Gastrocnemius medialis (tissue), 4 donors: ENCODE measurements at regions not wholly inside any gene's neighbourhood (a gene's known extent, or its start where the extent isn't known, plus 50 kb on each side); places are given as distances from the start of the nearest gene placed in this dataset.

Source experiments
- ATAC-seq, 2 donors: fragments of 150-250 bp; one replicate each; pipeline ENCODE4 v1.9.1; 2016
- DNase-seq, 2 donors: peaks; one replicate each; pipeline ENCODE4 v3.0.0-alpha.2; 2019
- H3K27ac ChIP-seq, 4 donors: fragments of 200-600 bp; sonication (generic); 1 replicate in 1 of 4; 2 replicates in 3 of 4; pipeline ENCODE4 v1.5.1; 2016 to 2018; ENCODE audit warnings: mild to moderate bottlenecking in 2 of 4, moderate library complexity in 1 of 4
- H3K27me3 ChIP-seq, 3 donors: fragments of 200-600 bp; sonication (generic) in 2 of 3; 1 replicate in 1 of 3; 2 replicates in 2 of 3; pipeline versions ENCODE4 v1.5.1 to v1.6.0; 2016 to 2019; ENCODE audit warnings: mild to moderate bottlenecking in 1 of 3, moderate library complexity in 1 of 3
- H3K36me3 ChIP-seq, 2 donors: fragments of 200-600 bp; sonication (generic) in 1 of 2; one replicate each; pipeline ENCODE4 v1.5.1; 2017 to 2018
- H3K4me1 ChIP-seq, 2 donors: fragments of 200-600 bp; sonication (generic) in 1 of 2; one replicate each; pipeline ENCODE4 v1.5.1; 2016 to 2017; ENCODE audit warnings: mild to moderate bottlenecking in 2 of 2
- H3K4me3 ChIP-seq, 4 donors: fragments of 200-600 bp; sonication (generic) in 3 of 4; 1 replicate in 1 of 4; 2 replicates in 3 of 4; pipeline ENCODE4 v1.5.1; 2016 to 2019; ENCODE audit warnings: mild to moderate bottlenecking in 2 of 4
- H3K9me3 ChIP-seq, 3 donors: fragments of 200-600 bp; sonication (generic) in 2 of 3; 1 replicate in 1 of 3; 2 replicates in 2 of 3; pipeline ENCODE4 v1.5.1; 2016 to 2019
- POLR2A ChIP-seq, 2 donors: fragments of 450-650 bp; IDR thresholded peaks; one replicate each; pipeline ENCODE4 v1.6.1; 2017; ENCODE audit warnings: antibody characterized with exemption in 2 of 2, mild to moderate bottlenecking in 2 of 2, moderate library complexity in 2 of 2
- in situ Hi-C, 4 donors: fragments of 200-750 bp; cut with MboI; loops; one replicate each; pipeline versions ENCODE4 v1.15.0 to v1.8.0; 2017; ENCODE audit warnings: low sequenced_read_pairs in 4 of 4
- intact Hi-C: fragments of 100-400 bp; cut with DNase I; formaldehyde crosslinking; loops from one replicate; pipeline ENCODE4 v1.15.1; 2023; ENCODE audit warnings: low total_unique reads
- TF ChIP-seq, protein P1 (sequence below), 5 experiments: fragments of 450-650 bp in 3 of 5; fragments of 200-600 bp in 2 of 5; sonication (generic) in 2 of 5; IDR thresholded peaks in 4 of 5; conservative IDR thresholded peaks in 1 of 5; 1 replicate in 4 of 5; 2 replicates in 1 of 5; pipeline ENCODE4 v1.5.1; 2016 to 2019; ENCODE audit warnings: antibody characterized with exemption in 5 of 5, mild to moderate bottlenecking in 3 of 5, moderate library complexity in 3 of 5

DNA sequence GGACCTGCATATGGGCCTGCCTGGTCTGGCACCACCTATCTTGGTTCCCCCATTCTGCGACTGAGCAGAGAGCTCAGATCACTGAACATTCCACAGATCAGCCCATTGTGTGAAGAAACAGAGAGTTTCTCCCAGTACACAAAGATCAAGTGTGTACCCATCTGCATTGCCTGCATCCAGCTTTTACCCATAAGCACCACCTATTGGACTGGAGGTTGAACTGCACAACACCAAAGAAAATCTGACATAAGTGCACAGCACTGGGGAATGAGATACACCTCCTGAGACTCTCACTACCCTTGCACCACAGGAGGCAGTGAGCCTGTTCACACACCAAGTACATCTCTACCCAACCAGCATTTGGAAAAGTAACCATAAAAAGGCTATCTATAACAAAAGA lies 362.6 kb upstream of the CLEC14A start:
- Histone ChIP-seq H3K4me1 (no peaks in the 10 kb centered on the region), H3K9me3 (no peaks in the 10 kb centered on the region), H3K27ac (no peak overlapping the region), H3K27me3 (no peaks in the 10 kb centered on the region), H3K4me3 (no peak overlapping the region), H3K36me3 (no peaks in the 10 kb centered on the region)
- TF ChIP-seq, protein P1, sequence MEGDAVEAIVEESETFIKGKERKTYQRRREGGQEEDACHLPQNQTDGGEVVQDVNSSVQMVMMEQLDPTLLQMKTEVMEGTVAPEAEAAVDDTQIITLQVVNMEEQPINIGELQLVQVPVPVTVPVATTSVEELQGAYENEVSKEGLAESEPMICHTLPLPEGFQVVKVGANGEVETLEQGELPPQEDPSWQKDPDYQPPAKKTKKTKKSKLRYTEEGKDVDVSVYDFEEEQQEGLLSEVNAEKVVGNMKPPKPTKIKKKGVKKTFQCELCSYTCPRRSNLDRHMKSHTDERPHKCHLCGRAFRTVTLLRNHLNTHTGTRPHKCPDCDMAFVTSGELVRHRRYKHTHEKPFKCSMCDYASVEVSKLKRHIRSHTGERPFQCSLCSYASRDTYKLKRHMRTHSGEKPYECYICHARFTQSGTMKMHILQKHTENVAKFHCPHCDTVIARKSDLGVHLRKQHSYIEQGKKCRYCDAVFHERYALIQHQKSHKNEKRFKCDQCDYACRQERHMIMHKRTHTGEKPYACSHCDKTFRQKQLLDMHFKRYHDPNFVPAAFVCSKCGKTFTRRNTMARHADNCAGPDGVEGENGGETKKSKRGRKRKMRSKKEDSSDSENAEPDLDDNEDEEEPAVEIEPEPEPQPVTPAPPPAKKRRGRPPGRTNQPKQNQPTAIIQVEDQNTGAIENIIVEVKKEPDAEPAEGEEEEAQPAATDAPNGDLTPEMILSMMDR (IDR thresholded peaks at IDR 0.05 in 4 of 5, conservative IDR thresholded peaks at IDR 0.05 in 1 of 5), result no peak
- no peak for TF ChIP-seq POLR2A (IDR thresholded peaks at IDR 0.05)
- in situ Hi-C loops (no loop called here), intact Hi-C loops (no loop called here)
- ATAC-seq, result no peak
- no peak for DNase-seq

DNA sequence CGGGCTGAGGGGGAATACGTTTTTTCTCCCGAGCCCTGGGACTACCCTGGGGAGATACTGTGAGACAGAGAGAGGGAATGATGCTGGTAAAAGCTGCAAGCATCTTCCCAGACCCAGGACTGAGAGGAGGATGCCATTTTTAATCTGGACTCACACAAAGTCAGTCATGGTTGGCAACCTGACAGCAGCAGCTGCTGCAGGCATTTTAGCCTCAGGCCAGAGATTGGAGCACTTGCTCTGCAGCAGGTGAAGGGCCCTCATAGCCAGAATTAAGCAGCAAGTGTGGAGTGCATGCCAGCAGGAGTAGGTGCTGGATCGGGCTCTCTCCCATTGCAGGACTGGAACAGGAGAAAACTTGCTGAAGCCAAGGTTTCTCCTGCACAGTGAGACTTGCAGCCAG lies 361.1 kb upstream of the CLEC14A start:
- DNase-seq, result no peak
- no peak for TF ChIP-seq POLR2A (IDR thresholded peaks at IDR 0.05)
- TF ChIP-seq, protein P1 (IDR thresholded peaks at IDR 0.05 in 4 of 5, conservative IDR thresholded peaks at IDR 0.05 in 1 of 5), result no peak
- Histone ChIP-seq H3K27ac (no peak overlapping the region), H3K27me3 (no peaks in the 10 kb centered on the region), H3K36me3 (no peaks in the 10 kb centered on the region), H3K4me1 (no peaks in the 10 kb centered on the region), H3K4me3 (no peak overlapping the region), H3K9me3 (no peaks in the 10 kb centered on the region)
- in situ Hi-C loops (no loop called here), intact Hi-C loops (no loop called here)
- ATAC-seq, result no peak

DNA sequence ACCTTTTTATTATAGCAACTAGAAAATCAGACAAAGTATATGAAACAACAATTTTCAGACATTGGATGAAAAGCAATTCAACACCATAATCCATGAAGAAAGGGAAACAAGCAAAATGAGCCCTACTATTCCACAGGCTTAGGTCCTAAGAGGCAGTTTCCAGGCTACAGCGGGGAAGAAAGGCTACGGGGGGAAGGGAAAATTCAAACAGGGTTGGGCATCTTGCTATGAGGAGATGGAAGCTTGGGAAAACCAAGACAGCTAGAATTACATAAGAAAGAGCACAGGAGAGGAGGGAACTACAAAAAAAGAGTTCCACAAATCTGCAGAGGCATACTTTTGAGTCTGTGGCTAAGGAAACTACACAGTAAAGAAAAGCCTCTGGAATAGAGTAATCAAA lies 356.0 kb upstream of the CLEC14A start:
- no peaks in the 10 kb centered on the region for H3K27me3 ChIP-seq
- ATAC-seq (no peak), DNase-seq (no peak)
- intact Hi-C loops, result no loop called here
- no peak overlapping the region for H3K27ac ChIP-seq
- H3K9me3 ChIP-seq, result no peaks in the 10 kb centered on the region
- TF ChIP-seq, protein P1 (IDR thresholded peaks at IDR 0.05 in 4 of 5, conservative IDR thresholded peaks at IDR 0.05 in 1 of 5), result no peak
- no peak for TF ChIP-seq POLR2A (IDR thresholded peaks at IDR 0.05)
- no peak overlapping the region for H3K4me3 ChIP-seq
- in situ Hi-C loops, result no loop called here
- no peaks in the 10 kb centered on the region for H3K4me1 ChIP-seq
- H3K36me3 ChIP-seq, result no peaks in the 10 kb centered on the region

DNA sequence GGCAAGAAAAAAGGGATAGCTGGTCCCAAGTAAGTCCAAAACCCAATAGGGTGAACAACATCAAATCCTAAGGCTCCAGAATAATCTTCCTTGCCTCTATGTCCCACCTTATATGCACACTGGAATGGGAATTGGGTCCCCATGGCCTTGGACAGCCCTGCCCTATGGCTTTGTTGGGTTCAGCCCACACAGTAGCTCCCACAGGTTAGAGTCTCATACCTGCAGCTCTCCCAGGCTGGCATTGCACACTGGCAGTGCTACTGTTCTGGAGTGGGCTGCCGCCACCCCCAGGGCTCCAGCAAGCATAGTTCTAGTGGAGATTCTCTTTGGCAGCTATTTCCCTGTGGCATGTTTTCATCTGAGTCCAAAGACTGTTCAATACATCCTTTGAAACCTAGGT lies 352.4 kb upstream of the CLEC14A start:
- intact Hi-C loops, result no loop called here
- Histone ChIP-seq H3K36me3 (no peaks in the 10 kb centered on the region), H3K4me3 (no peak overlapping the region), H3K27ac (no peak overlapping the region), H3K4me1 (no peaks in the 10 kb centered on the region), H3K27me3 (no peaks in the 10 kb centered on the region), H3K9me3 (no peaks in the 10 kb centered on the region)
- in situ Hi-C loops, result no loop called here
- TF ChIP-seq, protein P1 (IDR thresholded peaks at IDR 0.05 in 4 of 5, conservative IDR thresholded peaks at IDR 0.05 in 1 of 5), result no peak
- TF ChIP-seq POLR2A (IDR thresholded peaks at IDR 0.05), result no peak
- DNase-seq (no peak), ATAC-seq (no peak)
